HG02642 (cell line): ENCODE measurements at regions not wholly inside any gene's neighbourhood (a gene's known extent, or its start where the extent isn't known, plus 50 kb on each side); places are given as distances from the start of the nearest gene placed in this dataset.

Source experiments
- ATAC-seq: cut with Tn5 transposase; IDR thresholded peaks from one replicate; pipeline ENCODE4 v1.9.1; 2021; ENCODE audit warnings: mild to moderate bottlenecking; ENCODE audit not compliant: unreplicated experiment, poor library complexity

DNA sequence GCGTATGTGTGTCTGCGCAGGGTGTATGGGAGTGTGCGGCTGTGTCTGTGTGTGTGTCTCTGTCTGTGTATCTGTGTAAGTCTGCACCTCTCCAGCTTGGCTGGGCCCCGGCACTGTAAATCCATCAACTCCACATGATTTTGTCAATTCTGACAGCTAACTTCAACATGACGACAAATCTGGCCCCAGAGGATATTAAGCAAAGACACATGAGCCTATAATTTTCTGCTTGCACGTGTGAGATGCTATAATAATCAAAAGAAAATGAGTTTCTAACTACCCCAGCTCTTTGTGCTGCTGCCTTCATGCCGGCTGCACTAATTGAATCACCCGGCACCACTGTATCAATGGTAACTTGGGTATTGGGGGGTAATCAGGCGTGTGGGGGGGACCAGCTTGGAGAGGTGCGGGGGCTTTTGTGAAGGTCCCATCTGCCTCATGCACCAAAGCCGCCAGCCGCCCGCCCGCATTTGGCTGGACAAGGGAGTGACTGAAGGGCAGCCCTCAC is 57.6 kb upstream of the LHX1 start:
- ATAC-seq: no peak

DNA sequence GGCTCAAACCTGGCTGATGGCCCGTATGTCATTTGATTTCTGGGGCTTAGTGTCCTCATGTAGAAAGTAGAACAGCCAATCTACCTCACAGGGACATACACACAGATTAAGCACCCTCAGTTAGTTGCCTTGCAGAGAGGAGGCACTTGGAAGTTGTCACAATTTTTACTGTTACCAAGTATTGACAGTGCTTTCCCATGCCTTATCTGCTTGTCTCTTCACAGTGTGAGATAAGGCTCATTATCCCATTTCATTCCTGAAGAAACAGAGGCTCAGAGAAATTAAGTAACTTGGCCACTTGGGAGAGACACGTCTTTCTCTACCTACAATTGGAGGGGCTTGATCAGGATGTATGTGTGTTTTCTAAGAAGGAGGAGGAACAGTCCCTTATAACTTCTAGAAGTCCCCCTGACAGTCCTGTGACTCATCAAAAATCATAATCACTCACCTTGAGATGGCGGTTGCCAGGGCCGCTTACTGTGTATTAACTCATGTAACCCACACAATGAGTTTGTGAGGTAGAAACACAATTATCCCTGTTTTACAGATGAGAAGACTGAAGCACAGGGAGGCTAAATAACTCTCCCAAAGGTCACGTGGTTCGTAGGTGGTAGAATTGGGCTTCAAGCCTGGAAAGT is 56.9 kb upstream of the LHX1 start:
- ATAC-seq: no peak

DNA sequence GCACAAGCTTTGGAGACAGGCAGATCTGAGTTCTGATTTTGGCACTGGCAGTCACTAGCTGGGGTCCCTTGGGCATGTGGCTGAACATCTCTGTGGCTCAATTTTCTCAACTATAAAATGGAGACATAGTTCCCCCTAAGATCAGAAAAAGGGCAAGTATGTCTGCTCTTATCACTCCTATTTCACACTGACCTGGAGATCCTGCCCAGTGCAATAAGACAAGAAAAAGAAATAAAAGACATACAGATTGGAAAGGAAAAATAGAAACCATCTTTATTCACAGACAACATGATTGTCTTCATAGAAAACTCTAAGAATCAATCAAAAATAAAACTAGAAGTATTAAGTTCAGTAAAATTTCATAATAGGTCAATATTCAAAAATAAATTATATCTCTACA is 56.0 kb upstream of the LHX1 start:
- no peak for ATAC-seq

DNA sequence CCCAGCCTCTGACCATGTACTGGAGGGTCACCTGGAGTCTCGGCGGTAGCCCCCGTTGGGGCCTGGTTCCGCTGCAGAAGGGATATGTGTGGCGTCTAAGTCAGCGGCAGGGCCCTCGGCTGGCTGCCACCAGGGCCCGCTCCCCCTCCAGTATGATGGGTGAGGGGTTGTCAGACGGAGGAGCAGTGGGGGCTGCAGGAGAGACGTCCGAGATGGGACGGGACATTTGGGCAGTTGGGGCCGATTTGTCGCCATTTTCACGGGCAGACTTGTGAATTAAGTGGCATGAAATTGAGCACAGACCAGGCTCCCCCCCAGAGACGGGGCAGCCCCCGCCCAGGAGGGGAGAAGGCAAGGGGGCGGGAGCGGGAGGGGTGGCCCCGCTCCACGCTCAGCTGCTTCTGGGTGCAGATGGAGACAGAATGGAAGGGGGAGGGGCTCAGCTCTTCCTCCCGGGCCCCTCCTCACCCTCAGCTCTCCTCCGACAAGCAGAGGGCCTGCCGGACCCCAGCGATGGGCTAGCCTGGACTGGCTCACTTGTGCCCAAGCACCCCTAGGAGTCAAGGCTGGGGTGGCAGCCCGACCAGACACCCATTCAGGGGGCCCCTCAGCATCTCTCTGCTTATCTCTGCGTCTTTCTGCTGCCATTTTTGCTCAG is 52.7 kb upstream of the LHX1 start:
- no peak for ATAC-seq

DNA sequence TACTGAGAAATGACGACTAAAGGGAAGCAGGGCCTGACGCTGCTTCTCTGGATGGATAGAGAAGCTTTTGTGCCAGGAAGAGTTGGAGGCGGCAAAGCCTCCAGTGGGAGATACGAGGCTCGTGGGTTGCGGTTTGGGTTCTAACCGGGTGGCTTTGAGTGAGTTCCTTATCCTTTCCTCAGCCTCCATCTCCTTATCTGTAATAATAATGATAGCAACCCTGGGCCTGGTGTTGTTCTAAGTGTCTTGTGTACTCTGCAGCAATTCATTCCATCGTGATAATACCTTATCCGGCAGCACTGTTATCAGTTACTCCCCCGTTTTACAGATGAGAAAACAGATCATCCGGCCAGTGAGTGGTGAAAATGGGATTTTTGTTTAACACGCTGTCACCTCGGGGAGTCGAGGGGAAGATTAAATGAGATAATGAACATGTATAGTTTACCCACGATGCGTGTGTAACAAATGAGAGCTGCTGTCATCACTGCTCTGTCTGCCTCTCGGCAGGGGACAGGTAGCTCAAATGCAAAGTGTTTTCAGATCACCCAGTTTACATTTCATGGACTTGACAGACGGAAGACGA is 52.0 kb upstream of the LHX1 start:
- no peak for ATAC-seq

DNA sequence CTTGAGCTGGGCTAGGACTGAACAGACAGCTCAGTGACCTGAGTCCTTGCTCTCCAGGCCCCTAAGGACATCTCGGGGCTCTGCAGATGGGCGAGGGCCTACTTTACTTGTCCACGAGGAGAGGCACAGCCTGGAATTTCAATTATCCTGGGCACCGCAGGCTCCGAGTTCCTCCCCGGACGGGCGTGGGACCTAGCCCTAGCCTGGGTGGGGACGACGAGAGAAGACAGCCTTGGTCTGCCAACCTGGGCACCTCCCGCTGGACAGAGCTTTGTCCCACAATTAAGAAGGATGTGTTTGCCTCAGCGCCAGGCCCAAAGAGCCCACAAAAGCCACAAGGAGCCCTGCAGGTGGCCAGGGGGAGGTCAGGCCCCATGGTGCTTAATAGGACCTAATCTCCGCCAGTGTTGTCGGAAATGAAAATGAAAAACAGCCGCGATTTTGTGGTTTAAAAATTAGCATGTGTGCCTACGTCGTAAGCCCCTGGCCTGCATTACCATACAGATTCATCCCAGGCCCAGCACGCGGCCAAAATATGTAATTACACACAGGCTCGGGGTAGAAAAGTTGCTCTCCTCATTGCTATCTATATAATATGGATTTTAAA is 51.4 kb upstream of the LHX1 start:
- no peak for ATAC-seq
